A549 (cell line): ENCODE measurements at regions not wholly inside any gene's neighbourhood (a gene's known extent, or its start where the extent isn't known, plus 50 kb on each side); places are given as distances from the start of the nearest gene placed in this dataset.

Experiments used
- ATAC-seq, 2 experiments: fragments of 200-7000 bp in 1 of 2; fragments of >200 bp in 1 of 2; cut with Nextera tagmentation in 1 of 2; cut with Tn5 transposase in 1 of 2; 3 replicates each; pipeline versions ENCODE4 v1.8.0 to v1.9.1; 2018 to 2020; ENCODE audit warnings: mild to moderate bottlenecking in 1 of 2, moderate library complexity in 1 of 2
- CTCF ChIA-PET: fragments of 300-600 bp; sonication (Branson Sonifier 250); formaldehyde crosslinking; extraction: SDS; loops from one replicate; lab custom pipeline; 2021; ENCODE audit warnings: antibody characterized with exemption, inconsistent platforms; lab: Yijun Ruan, JAX
- POLR2A ChIA-PET: fragments of 350-600 bp; formaldehyde crosslinking; extraction: SDS; loops from one replicate; lab custom pipeline; 2021; ENCODE audit warnings: antibody characterized with exemption, inconsistent platforms; lab: Yijun Ruan, JAX
- DNase-seq, 2 experiments: peaks; one replicate each; pipeline versions ENCODE4 v3.0.0 to v3.0.0-alpha.2; 2011 to 2016; ENCODE audit warnings: low read depth in 1 of 2, low spot score in 1 of 2
- FAIRE-seq: peaks from 2 replicates; lab custom pipeline; 2011; peaks lifted over from hg19 to GRCh38; lab: Jason Lieb, UNC
- H3K27ac ChIP-seq, 2 experiments: fragments of >200 bp; sonication (Bioruptor Twin); formaldehyde crosslinking; 3 replicates each; pipeline ENCODE4 v1.5.1; 2016 to 2017
- H3K4me1 ChIP-seq: fragments of >200 bp; sonication (Bioruptor Twin); formaldehyde crosslinking; 3 replicates; pipeline ENCODE4 v1.6.1; 2016
- H3K4me2 ChIP-seq: fragments of >200 bp; sonication (Bioruptor Twin); formaldehyde crosslinking; 3 replicates; pipeline ENCODE4 v1.6.1; 2016
- H3K4me3 ChIP-seq: fragments of >200 bp; sonication (Bioruptor Twin); formaldehyde crosslinking; 3 replicates; pipeline ENCODE4 v1.5.1; 2016
- H3K9me3 ChIP-seq: fragments of >200 bp; sonication (Bioruptor Twin); formaldehyde crosslinking; 3 replicates; pipeline ENCODE4 v1.6.1; 2016
- ATOH8 ChIP-seq: fragments of 250-450 bp; sonication (Bioruptor Pico); IDR thresholded peaks from 2 replicates; pipeline ENCODE4 v1.5.0; 2020; ENCODE audit warnings: low read depth, mild to moderate bottlenecking, moderate library complexity
- CHD4 ChIP-seq: fragments of 200-600 bp; sonication (generic); IDR thresholded peaks from 2 replicates; pipeline ENCODE4 v1.6.1; 2016; ENCODE audit warnings: antibody characterized with exemption, mild to moderate bottlenecking, borderline replicate concordance
- EHMT2 ChIP-seq: fragments of 200-600 bp; sonication (generic); IDR thresholded peaks from 2 replicates; pipeline ENCODE4 v1.6.1; 2016; ENCODE audit warnings: antibody characterized with exemption, low read depth, mild to moderate bottlenecking, moderate library complexity
- EP300 ChIP-seq, 2 experiments: fragments of >200 bp; sonication (Bioruptor Twin); formaldehyde crosslinking; IDR thresholded peaks; 2 replicates in 1 of 2; 3 replicates in 1 of 2; pipeline ENCODE4 v1.6.1; 2016 to 2017
- FOXS1 ChIP-seq: fragments of 250-450 bp; sonication (Bioruptor Pico); IDR thresholded peaks from 2 replicates; pipeline ENCODE4 v1.5.0; 2020; ENCODE audit warnings: mild to moderate bottlenecking, moderate library complexity
- GATA3 ChIP-seq: IDR thresholded peaks from 2 replicates; pipeline ENCODE4 v1.6.1; 2012; ENCODE audit warnings: borderline replicate concordance
- HES2 ChIP-seq: fragments of >200 bp; sonication (Bioruptor Twin); formaldehyde crosslinking; IDR thresholded peaks from 2 replicates; pipeline ENCODE4 v1.6.1; 2016
- HEYL ChIP-seq: fragments of 250-450 bp; sonication (Bioruptor Pico); IDR thresholded peaks from 2 replicates; pipeline ENCODE4 v1.8.0; 2021; ENCODE audit warnings: mild to moderate bottlenecking, moderate library complexity
- HOXA7 ChIP-seq: fragments of 250-450 bp; sonication (Bioruptor Pico); IDR thresholded peaks from 2 replicates; pipeline ENCODE4 v1.5.0; 2020; ENCODE audit warnings: mild to moderate bottlenecking, moderate library complexity
- KDM1A ChIP-seq: fragments of 200-600 bp; sonication (generic); IDR thresholded peaks from 2 replicates; pipeline ENCODE4 v1.6.1; 2016; ENCODE audit warnings: low read depth, mild to moderate bottlenecking
- KDM5A ChIP-seq: fragments of 200-600 bp; sonication (generic); IDR thresholded peaks from 2 replicates; pipeline ENCODE4 v1.6.1; 2016; ENCODE audit warnings: antibody characterized with exemption, mild to moderate bottlenecking
- MAZ ChIP-seq: fragments of 150-350 bp; IDR thresholded peaks from 2 replicates; pipeline ENCODE4 v1.6.1; 2014; ENCODE audit warnings: antibody characterized with exemption, low read depth, low read length, borderline replicate concordance
- NFE2L2 ChIP-seq: fragments of 150-350 bp; conservative IDR thresholded peaks from 2 replicates; pipeline ENCODE4 v1.6.1; 2014; ENCODE audit warnings: low read length
- RARB ChIP-seq: fragments of 250-450 bp; sonication (Bioruptor Pico); IDR thresholded peaks from 2 replicates; pipeline ENCODE4 v1.8.0; 2021; ENCODE audit warnings: mild to moderate bottlenecking, moderate library complexity
- RNF2 ChIP-seq: fragments of 200-600 bp; sonication (generic); IDR thresholded peaks from 2 replicates; pipeline ENCODE4 v1.6.1; 2016; ENCODE audit warnings: low read depth, mild to moderate bottlenecking, antibody characterized with exemption, moderate library complexity, borderline replicate concordance
- TP53 ChIP-seq: fragments of 250-450 bp; sonication (Bioruptor Pico); IDR thresholded peaks from 2 replicates; pipeline ENCODE4 v1.5.0; 2021; ENCODE audit warnings: mild to moderate bottlenecking, moderate library complexity
- WGBS: methylation state at CpG from one replicate; pipeline ENCODE4 v1.1.6; 2017; ENCODE audit errors: missing lambda C conversion rate; 5-methylcytosine and 5-hydroxymethylcytosine counted together
- TF ChIP-seq, protein P1 (sequence below): fragments of 250-450 bp; sonication (Bioruptor Pico); IDR thresholded peaks from 2 replicates; pipeline ENCODE4 v1.5.0; 2021; ENCODE audit warnings: mild to moderate bottlenecking, moderate library complexity, borderline replicate concordance
- TF ChIP-seq, protein P2 (sequence below): fragments of >200 bp; sonication (Bioruptor Twin); formaldehyde crosslinking; IDR thresholded peaks from 3 replicates; pipeline ENCODE4 v1.6.1; 2016
- TF ChIP-seq, protein P3 (sequence below): IDR thresholded peaks from 2 replicates; pipeline ENCODE4 v1.6.1; 2012
- TF ChIP-seq, protein P4 (sequence below): fragments of >200 bp; sonication (Bioruptor Twin); formaldehyde crosslinking; IDR thresholded peaks from 3 replicates; pipeline ENCODE4 v1.5.1; 2016

GRCh38 chrX:14380044-14380443 is 149.3 kb upstream of the GLRA2 start:
- CTCF ChIA-PET, result interaction anchor here (0.6 kb wide), 1 partner anchor 633 kb away, joined by 4 read pairs; no protein-coding TSS in a partner anchor
- no peak for ATAC-seq

GRCh38 chrX:14377427-14377826 is 151.9 kb upstream of the GLRA2 start:
- Histone ChIP-seq H3K9me3 (no peaks in the 10 kb centered on the region), H3K27ac (no peak overlapping the region), H3K4me3 (no peak overlapping the region), H3K4me2 (no peak overlapping the region), H3K4me1 (no peaks in the 10 kb centered on the region)
- FAIRE-seq (peak; percentile 86), DNase-seq (no peak), ATAC-seq (no peak)
- ChIA-PET CTCF (no interaction called here), POLR2A (no interaction called here)
- TF ChIP-seq NFE2L2, result no peak

More at GRCh38 chrX:14380044-14380443, 149.3 kb upstream of the GLRA2 start:
- Histone ChIP-seq H3K27ac (no peak overlapping the region), H3K4me2 (no peak overlapping the region), H3K4me1 (no peaks in the 10 kb centered on the region), H3K9me3 (no peaks in the 10 kb centered on the region), H3K4me3 (no peak overlapping the region)
- no peak for TF ChIP-seq EP300 (IDR thresholded peaks at IDR 0.05)
- TF ChIP-seq, protein P1, sequence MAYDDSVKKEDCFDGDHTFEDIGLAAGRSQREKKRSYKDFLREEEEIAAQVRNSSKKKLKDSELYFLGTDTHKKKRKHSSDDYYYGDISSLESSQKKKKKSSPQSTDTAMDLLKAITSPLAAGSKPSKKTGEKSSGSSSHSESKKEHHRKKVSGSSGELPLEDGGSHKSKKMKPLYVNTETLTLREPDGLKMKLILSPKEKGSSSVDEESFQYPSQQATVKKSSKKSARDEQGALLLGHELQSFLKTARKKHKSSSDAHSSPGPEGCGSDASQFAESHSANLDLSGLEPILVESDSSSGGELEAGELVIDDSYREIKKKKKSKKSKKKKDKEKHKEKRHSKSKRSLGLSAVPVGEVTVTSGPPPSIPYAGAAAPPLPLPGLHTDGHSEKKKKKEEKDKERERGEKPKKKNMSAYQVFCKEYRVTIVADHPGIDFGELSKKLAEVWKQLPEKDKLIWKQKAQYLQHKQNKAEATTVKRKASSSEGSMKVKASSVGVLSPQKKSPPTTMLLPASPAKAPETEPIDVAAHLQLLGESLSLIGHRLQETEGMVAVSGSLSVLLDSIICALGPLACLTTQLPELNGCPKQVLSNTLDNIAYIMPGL, result no peak
- POLR2A ChIA-PET, result no interaction called here
- no peak for FAIRE-seq
- DNase-seq, result no peak

DNA sequence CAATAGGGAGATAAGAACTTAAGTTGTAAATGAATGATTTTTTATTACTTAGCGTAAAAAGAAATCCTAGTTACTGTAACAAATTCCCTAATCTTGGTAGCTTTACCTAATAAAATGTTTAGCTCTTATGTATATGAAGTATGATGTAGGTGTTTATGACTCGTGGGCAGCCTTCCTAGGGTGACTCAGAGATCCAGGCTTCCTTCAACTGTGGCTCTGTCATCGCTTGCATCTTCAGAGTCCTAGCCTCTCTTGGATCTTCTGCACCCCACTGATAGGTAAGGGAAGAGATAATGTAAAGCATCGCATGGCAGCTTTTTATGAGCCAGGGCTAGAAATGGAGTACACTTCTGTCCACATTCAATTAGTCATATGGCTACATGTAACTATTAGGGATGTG is 165.6 kb upstream of the GLRA2 start:
- ChIA-PET POLR2A (no interaction called here), CTCF (interaction anchor here (0.5 to 1.6 kb wide), 2 partner anchors 12 to 13 kb away, joined by 3 to 4 read pairs; no protein-coding TSS in a partner anchor)
- Histone ChIP-seq H3K9me3 (no peaks in the 10 kb centered on the region), H3K4me2 (no peak overlapping the region), H3K4me1 (no peaks in the 10 kb centered on the region), H3K27ac (no peak overlapping the region), H3K4me3 (no peak overlapping the region)
- ATAC-seq (no peak), DNase-seq (no peak), FAIRE-seq (no peak)
- TF ChIP-seq EP300 (IDR thresholded peaks at IDR 0.05) (no peak), ATOH8 (CRISPR knock-in tag) (no peak), CHD4 (no peak)
- 8% methylated on average over 4 of the region's 4 CpGs for WGBS

GRCh38 chrX:14362721-14363120 is 166.6 kb upstream of the GLRA2 start:
- CTCF ChIA-PET, result interaction anchor here (1.6 kb wide), 1 partner anchor 12 kb away, joined by 4 read pairs; no protein-coding TSS in a partner anchor
- no peak for DNase-seq

More at GRCh38 chrX:14362721-14363120, 166.6 kb upstream of the GLRA2 start:
- no peak for ATAC-seq
- no peak overlapping the region for H3K27ac ChIP-seq
- 5% methylated on average over 1 of the region's 1 CpG for WGBS
- H3K4me1 ChIP-seq, result no peaks in the 10 kb centered on the region
- TF ChIP-seq KDM5A, result no peak
- no peak for TF ChIP-seq TP53
- TF ChIP-seq, protein P2, sequence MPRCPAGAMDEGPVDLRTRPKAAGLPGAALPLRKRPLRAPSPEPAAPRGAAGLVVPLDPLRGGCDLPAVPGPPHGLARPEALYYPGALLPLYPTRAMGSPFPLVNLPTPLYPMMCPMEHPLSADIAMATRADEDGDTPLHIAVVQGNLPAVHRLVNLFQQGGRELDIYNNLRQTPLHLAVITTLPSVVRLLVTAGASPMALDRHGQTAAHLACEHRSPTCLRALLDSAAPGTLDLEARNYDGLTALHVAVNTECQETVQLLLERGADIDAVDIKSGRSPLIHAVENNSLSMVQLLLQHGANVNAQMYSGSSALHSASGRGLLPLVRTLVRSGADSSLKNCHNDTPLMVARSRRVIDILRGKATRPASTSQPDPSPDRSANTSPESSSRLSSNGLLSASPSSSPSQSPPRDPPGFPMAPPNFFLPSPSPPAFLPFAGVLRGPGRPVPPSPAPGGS, result no peak
- TF ChIP-seq FOXS1 (CRISPR knock-in tag), result no peak
- TF ChIP-seq, protein P3, sequence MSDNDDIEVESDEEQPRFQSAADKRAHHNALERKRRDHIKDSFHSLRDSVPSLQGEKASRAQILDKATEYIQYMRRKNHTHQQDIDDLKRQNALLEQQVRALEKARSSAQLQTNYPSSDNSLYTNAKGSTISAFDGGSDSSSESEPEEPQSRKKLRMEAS, result no peak
- TF ChIP-seq HEYL (CRISPR knock-in tag), result no peak
- no peak for TF ChIP-seq GATA3
- no peak for TF ChIP-seq RNF2
- TF ChIP-seq, protein P4, sequence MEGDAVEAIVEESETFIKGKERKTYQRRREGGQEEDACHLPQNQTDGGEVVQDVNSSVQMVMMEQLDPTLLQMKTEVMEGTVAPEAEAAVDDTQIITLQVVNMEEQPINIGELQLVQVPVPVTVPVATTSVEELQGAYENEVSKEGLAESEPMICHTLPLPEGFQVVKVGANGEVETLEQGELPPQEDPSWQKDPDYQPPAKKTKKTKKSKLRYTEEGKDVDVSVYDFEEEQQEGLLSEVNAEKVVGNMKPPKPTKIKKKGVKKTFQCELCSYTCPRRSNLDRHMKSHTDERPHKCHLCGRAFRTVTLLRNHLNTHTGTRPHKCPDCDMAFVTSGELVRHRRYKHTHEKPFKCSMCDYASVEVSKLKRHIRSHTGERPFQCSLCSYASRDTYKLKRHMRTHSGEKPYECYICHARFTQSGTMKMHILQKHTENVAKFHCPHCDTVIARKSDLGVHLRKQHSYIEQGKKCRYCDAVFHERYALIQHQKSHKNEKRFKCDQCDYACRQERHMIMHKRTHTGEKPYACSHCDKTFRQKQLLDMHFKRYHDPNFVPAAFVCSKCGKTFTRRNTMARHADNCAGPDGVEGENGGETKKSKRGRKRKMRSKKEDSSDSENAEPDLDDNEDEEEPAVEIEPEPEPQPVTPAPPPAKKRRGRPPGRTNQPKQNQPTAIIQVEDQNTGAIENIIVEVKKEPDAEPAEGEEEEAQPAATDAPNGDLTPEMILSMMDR, result no peak
- TF ChIP-seq KDM1A, result no peak
- no peak for TF ChIP-seq CHD4
- no peak for TF ChIP-seq HES2
- no peak for TF ChIP-seq EHMT2
- TF ChIP-seq ATOH8 (CRISPR knock-in tag), result no peak
- no peak for TF ChIP-seq MAZ
- no peak for TF ChIP-seq RARB
- TF ChIP-seq HOXA7 (CRISPR knock-in tag), result no peak
- H3K4me2 ChIP-seq, result no peak overlapping the region
- POLR2A ChIA-PET, result no interaction called here
- H3K4me3 ChIP-seq, result no peak overlapping the region
- H3K9me3 ChIP-seq, result no peaks in the 10 kb centered on the region
- FAIRE-seq, result no peak
